Upper lobe of right lung (tissue), 1 donor: ENCODE measurements at regions not wholly inside any gene's neighbourhood (a gene's known extent, or its start where the extent isn't known, plus 50 kb on each side); places are given as distances from the start of the nearest gene placed in this dataset.
A peak's percentile ranks its signal among the peaks of the same experiment; 100 is the strongest.

Source experiments
- ATAC-seq: fragments of 200-7000 bp; cut with Tn5 transposase; one replicate; pipeline ENCODE4 v1.9.1; 2020; ENCODE audit warnings: mild to moderate bottlenecking, moderate library complexity
- DNase-seq: peaks from one replicate; pipeline ENCODE4 v3.0.0-alpha.2; 2020
- H3K27ac ChIP-seq: fragments of 200-600 bp; one replicate; pipeline ENCODE4 v1.8.0; 2022
- H3K27me3 ChIP-seq: fragments of 200-600 bp; one replicate; pipeline ENCODE4 v1.8.0; 2022; ENCODE audit warnings: mild to moderate bottlenecking
- H3K36me3 ChIP-seq: fragments of 200-600 bp; one replicate; pipeline ENCODE4 v1.8.0; 2022
- H3K4me1 ChIP-seq: fragments of 200-600 bp; one replicate; pipeline ENCODE4 v1.8.0; 2022
- H3K4me3 ChIP-seq: fragments of 200-600 bp; one replicate; pipeline ENCODE4 v1.8.0; 2022; ENCODE audit warnings: mild to moderate bottlenecking
- H3K9me3 ChIP-seq: fragments of 200-600 bp; one replicate; pipeline ENCODE4 v1.8.0; 2022
- intact Hi-C: fragments of 100-400 bp; cut with DNase I; formaldehyde crosslinking; loops from one replicate; pipeline ENCODE4 v1.11.0; 2022
- TF ChIP-seq, protein P1 (sequence below): fragments of 200-600 bp; IDR thresholded peaks from one replicate; pipeline ENCODE4 v1.8.0; 2022; ENCODE audit warnings: antibody characterized with exemption
- donor health status: DM: no; HTN: yes; CAD: no; lungs with severe emphysema.

DNA sequence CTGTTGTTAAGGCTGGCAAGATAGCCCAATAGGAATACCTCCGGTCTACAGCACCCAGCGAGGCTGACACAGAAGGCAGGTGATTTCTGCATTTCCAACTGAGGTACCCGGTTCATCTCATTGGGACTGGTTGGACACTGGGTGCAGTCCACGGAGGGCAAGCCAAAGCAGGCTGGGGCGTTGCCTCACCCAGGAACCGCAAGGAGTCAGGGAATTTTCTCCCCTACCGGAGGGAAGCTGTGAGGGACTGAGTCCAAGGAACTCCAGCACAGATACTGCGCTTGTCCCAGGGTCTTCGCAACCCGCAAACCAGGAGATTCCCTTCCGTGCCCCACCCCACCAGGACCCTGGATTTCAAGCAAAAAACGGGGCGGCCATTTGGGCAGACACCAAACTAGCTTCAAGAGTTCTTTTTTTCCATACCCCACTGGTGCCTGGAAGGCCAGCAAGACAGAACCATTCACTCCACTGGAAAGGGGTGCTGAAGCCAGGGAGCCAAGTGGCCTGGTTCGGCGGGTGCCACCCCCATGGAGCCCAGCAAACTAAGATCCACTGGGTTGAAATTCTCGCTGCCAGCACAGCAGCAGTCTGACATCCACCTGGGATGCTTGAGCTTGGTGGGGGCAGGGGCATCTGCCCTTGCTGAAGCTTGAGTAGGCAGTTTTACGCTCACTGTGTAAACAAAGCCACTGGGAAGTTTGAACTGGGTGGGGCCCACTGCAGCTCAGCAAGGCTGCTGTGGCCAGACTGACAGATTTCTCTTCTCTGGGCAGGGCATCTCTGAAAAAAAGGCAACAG lies 647.2 kb downstream of the BNC2 start:
- ATAC-seq = no peak
- Histone ChIP-seq H3K9me3 (no peaks in the 10 kb centered on the region), H3K27me3 (no peaks in the 10 kb centered on the region), H3K4me1 (no peaks in the 10 kb centered on the region), H3K27ac (no peak overlapping the region), H3K4me3 (no peak overlapping the region), H3K36me3 (no peaks in the 10 kb centered on the region)
- no peak for DNase-seq
- intact Hi-C loops = no loop called here
- TF ChIP-seq, protein P1, sequence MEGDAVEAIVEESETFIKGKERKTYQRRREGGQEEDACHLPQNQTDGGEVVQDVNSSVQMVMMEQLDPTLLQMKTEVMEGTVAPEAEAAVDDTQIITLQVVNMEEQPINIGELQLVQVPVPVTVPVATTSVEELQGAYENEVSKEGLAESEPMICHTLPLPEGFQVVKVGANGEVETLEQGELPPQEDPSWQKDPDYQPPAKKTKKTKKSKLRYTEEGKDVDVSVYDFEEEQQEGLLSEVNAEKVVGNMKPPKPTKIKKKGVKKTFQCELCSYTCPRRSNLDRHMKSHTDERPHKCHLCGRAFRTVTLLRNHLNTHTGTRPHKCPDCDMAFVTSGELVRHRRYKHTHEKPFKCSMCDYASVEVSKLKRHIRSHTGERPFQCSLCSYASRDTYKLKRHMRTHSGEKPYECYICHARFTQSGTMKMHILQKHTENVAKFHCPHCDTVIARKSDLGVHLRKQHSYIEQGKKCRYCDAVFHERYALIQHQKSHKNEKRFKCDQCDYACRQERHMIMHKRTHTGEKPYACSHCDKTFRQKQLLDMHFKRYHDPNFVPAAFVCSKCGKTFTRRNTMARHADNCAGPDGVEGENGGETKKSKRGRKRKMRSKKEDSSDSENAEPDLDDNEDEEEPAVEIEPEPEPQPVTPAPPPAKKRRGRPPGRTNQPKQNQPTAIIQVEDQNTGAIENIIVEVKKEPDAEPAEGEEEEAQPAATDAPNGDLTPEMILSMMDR = no peak

DNA sequence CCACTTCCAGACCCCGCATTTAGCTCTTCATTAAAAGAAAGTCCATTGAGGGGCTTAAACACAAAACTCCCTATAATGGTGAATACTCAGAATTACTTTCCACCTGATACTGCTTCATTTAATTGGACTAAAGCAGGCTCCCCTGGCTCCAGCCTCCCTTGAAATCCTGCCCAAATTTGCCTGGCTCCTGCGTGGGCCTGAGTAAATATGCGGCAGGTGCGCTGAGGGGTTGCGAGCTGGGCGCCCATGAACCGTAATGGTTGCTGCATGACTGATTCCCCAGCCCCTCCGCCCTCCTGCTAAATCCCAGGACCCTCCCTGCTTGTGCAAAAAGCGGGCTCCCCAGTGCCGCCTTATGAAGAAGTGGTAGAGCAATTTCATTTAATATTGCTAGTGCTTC lies 639.7 kb downstream of the BNC2 start:
- no peak overlapping the region for H3K27ac ChIP-seq
- ATAC-seq (no peak), DNase-seq (no peak)
- TF ChIP-seq, protein P1 = no peak
- peaks cover 2% of the 10 kb centered on the region for H3K9me3 ChIP-seq
- no peaks in the 10 kb centered on the region for H3K27me3 ChIP-seq
- no peaks in the 10 kb centered on the region for H3K4me1 ChIP-seq
- intact Hi-C loops = no loop called here
- no peaks in the 10 kb centered on the region for H3K36me3 ChIP-seq
- no peak overlapping the region for H3K4me3 ChIP-seq

DNA sequence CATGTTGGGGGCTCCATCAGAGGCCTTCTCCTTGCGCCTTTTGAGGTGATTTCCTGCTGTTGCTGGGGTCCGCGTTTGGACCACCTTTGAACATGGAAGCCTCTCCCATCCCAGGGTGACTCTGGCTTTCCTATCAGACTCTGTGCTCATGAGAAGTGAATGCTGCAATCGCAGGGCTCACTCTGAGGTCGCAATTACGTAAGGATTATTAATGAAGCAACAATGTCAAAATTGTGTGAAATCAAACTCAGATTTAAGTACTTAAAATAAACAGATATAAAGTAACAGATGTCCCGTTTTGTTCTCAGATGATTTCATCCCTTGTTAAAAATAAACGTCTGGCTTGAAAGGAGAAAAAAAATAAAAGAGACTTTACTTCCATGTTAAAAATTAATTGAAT lies 634.2 kb downstream of the BNC2 start:
- DNase-seq (no peak), ATAC-seq (peak; percentile 8)
- Histone ChIP-seq H3K36me3 (no peaks in the 10 kb centered on the region), H3K4me1 (no peaks in the 10 kb centered on the region), H3K4me3 (no peak overlapping the region), H3K27ac (no peak overlapping the region), H3K27me3 (no peaks in the 10 kb centered on the region), H3K9me3 (peaks cover 2% of the 10 kb centered on the region)
- TF ChIP-seq, protein P1 = no peak
- intact Hi-C loops = no loop called here

DNA sequence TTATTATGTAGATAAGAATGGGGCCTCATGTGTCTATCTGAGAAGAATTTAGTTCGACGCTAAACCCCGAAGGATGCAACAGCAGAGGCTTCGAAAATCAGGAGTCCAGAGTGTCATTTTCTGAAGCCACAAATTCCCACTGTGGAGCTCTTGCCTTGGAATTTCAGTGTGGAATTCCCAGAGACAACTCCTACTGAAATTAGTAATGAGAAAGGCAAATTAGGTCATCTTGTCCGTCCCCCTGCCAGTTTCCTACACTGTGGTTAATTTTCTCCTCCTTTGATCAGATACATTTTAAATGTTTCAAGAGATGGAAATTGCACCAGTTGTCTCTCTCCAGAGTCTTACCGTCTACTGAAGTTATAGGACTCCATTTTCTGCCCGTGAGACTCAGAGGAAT lies 633.6 kb downstream of the BNC2 start:
- Histone ChIP-seq H3K27me3 (no peaks in the 10 kb centered on the region), H3K27ac (no peak overlapping the region)

DNA sequence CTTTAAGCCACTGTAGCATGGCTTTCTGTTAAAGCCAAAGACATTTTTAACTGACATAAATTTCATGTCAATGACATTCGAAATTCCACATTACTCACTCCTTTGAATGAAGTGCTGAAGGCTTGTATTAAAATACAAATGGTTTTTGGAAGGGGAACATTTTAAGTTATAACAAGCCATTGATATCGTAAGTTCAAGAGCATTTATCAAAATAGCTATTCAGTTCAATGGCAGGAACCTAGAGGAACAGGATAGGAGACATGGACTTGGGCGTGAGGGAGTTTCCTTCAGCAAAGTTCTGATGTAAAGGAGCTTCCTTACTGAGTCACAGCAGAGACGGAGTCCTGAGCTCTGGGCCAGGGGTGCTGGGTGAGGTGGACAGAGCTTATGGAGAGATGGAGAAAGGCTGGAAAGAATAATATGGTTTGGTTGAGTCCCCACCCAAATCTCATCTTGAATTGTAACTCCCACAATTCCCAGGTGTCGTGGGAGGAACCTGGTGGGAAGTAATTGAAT lies 631.8 kb downstream of the BNC2 start:
- H3K27ac ChIP-seq = no peak overlapping the region
- no peak for DNase-seq
- no peak for ATAC-seq
- H3K36me3 ChIP-seq = no peaks in the 10 kb centered on the region
- intact Hi-C loops = no loop called here
- H3K9me3 ChIP-seq = peaks cover 2% of the 10 kb centered on the region
- H3K4me1 ChIP-seq = no peaks in the 10 kb centered on the region
- no peak overlapping the region for H3K4me3 ChIP-seq
- TF ChIP-seq, protein P1 = no peak
- no peaks in the 10 kb centered on the region for H3K27me3 ChIP-seq

More for the DNA sequence above, 633.6 kb downstream of the BNC2 start:
- H3K36me3 ChIP-seq = no peaks in the 10 kb centered on the region
- ATAC-seq = no peak
- peaks cover 2% of the 10 kb centered on the region for H3K9me3 ChIP-seq
- intact Hi-C loops = no loop called here
- no peak for DNase-seq
- H3K4me1 ChIP-seq = no peaks in the 10 kb centered on the region
- no peak overlapping the region for H3K4me3 ChIP-seq
- TF ChIP-seq, protein P1 = no peak
